ENCODE measurements at regions not wholly inside any gene's neighbourhood (a gene's known extent, or its start where the extent isn't known, plus 50 kb on each side); places are given as distances from the start of the nearest gene placed in this dataset.

DNA sequence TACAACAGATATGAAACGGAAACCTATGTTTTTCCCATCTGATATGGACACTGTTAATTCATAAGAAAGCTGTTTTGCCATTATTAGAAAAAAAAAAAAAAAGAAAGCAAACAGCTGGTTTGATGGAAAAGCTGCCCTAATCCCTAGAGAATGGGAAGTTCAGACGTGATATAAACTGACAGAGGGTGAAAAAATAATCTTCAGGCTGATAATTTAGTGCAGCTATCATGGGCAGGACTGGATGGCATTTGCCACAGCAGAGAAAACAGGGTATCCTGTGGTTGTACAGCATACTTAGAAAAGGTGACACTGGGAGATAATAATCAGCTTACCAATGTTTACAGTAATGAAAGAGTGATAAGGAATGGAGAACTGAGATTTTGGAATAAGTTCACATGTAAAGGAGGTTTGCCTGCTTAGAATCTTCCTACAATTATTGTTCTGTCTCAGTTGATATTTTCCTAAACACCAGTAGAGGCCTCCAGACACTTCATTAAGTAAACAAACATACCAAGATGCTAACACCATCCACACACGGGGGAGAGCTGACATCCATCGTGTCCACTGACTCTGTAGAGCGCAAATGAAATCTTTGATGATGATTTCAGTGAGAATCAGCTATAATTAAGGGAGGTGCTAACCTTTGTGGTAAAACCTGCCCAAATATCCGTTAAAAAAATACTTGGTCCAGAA, 211.6 kb upstream of the MMADHC start:
- TF ChIP-seq, protein P1, sequence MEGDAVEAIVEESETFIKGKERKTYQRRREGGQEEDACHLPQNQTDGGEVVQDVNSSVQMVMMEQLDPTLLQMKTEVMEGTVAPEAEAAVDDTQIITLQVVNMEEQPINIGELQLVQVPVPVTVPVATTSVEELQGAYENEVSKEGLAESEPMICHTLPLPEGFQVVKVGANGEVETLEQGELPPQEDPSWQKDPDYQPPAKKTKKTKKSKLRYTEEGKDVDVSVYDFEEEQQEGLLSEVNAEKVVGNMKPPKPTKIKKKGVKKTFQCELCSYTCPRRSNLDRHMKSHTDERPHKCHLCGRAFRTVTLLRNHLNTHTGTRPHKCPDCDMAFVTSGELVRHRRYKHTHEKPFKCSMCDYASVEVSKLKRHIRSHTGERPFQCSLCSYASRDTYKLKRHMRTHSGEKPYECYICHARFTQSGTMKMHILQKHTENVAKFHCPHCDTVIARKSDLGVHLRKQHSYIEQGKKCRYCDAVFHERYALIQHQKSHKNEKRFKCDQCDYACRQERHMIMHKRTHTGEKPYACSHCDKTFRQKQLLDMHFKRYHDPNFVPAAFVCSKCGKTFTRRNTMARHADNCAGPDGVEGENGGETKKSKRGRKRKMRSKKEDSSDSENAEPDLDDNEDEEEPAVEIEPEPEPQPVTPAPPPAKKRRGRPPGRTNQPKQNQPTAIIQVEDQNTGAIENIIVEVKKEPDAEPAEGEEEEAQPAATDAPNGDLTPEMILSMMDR (IDR thresholded peaks at IDR 0.05; ENCODE audit: extremely low read depth, insufficient read depth, missing control alignments) = no peak
- in situ Hi-C loops (cut with MboI; ENCODE audit: low pct_unique_long_range_greater_than_20kb, low sequenced_read_pairs, unreplicated experiment) = no loop called here
- peak; percentile 3 for DNase-seq (ENCODE audit: low spot score)

DNA sequence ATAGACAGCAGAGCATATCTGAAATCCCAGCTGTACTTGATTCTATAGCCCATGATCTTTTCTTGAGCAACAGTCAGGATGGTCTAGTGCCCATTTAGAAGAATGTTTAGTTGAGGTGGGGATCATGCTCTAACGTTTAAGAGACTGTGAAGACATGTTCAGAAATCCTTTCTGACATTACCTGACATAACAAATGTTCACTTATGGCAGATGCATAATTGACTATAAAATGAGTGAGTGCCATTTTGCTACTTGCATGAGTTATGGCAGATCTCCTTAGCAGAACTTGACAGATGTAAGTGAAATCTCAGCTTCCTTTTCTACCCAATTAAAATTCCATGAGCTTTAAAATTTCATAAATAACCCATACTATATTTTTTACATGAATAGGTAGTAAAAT, 209.5 kb upstream of the MMADHC start:
- in situ Hi-C loops (cut with MboI; ENCODE audit: low pct_unique_long_range_greater_than_20kb, low sequenced_read_pairs, unreplicated experiment) = no loop called here
- TF ChIP-seq, protein P1 (IDR thresholded peaks at IDR 0.05; ENCODE audit: extremely low read depth, insufficient read depth, missing control alignments) = no peak
- no peak for DNase-seq (ENCODE audit: low spot score)

DNA sequence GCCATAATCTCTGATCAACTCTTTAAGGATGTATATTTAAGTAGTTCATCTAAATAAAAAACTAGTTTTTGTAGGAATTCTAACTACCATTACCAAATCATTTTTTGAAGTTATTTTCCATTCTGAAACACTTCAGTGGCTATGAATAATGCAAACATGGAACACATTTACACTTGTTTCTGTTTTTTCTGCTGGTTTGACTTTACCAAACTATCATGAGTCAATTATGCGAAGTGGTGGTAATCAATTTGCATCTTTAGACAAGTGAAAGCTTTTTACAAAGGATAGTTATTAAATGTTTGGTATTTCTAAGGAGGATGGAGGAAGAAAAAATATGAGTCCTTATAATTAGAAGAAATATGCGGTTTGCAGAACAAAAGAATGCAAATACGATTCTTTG, 202.0 kb upstream of the MMADHC start:
- DNase-seq (ENCODE audit: low spot score) = no peak
- in situ Hi-C loops (cut with MboI; ENCODE audit: low pct_unique_long_range_greater_than_20kb, low sequenced_read_pairs, unreplicated experiment) = no loop called here
- TF ChIP-seq, protein P1 (IDR thresholded peaks at IDR 0.05; ENCODE audit: extremely low read depth, insufficient read depth, missing control alignments) = no peak

DNA sequence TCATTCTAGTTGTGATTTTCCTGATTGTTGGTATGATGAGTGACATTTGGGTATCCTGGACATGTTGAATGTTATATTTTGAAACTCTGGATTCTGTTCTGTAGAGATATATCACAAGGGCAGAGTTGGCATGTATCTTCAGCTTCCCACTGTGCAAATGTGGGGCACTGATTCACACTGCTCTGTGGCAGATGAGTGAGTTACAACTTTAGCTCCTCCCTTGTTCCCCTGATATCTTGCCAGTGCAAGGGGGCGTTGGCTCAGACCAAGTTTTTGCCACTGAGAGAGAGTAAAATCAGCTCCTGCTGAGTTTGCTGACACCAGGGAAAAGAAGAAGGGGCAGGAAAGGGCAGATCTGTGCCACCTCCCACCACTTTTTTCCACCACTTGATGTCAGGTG, 199.6 kb upstream of the MMADHC start:
- no peak for DNase-seq (ENCODE audit: low spot score)
- TF ChIP-seq, protein P1 (IDR thresholded peaks at IDR 0.05; ENCODE audit: extremely low read depth, insufficient read depth, missing control alignments) = no peak
- in situ Hi-C loops (cut with MboI; ENCODE audit: low pct_unique_long_range_greater_than_20kb, low sequenced_read_pairs, unreplicated experiment) = no loop called here

DNA sequence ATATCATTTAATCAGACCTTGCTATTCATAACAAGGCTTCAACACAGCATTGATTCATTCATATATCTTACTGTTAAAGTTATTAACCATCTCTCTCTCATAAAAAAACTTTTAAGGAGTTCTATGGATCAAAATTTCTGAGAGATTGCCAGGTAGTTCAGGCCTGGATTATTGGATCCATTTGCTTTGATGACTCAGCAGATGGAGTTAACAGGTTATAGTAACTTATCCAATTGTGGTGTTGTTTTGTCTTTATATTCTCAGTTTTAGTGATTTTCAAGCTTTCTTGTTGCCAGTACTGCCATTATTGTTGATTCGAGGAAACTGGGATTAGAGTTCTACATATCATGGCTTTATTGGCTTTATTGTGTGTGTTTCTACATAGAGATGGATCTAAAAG, 195.7 kb upstream of the MMADHC start:
- TF ChIP-seq, protein P1 (IDR thresholded peaks at IDR 0.05; ENCODE audit: extremely low read depth, insufficient read depth, missing control alignments) = no peak
- no peak for DNase-seq (ENCODE audit: low spot score)
- in situ Hi-C loops (cut with MboI; ENCODE audit: low pct_unique_long_range_greater_than_20kb, low sequenced_read_pairs, unreplicated experiment) = no loop called here

DNA sequence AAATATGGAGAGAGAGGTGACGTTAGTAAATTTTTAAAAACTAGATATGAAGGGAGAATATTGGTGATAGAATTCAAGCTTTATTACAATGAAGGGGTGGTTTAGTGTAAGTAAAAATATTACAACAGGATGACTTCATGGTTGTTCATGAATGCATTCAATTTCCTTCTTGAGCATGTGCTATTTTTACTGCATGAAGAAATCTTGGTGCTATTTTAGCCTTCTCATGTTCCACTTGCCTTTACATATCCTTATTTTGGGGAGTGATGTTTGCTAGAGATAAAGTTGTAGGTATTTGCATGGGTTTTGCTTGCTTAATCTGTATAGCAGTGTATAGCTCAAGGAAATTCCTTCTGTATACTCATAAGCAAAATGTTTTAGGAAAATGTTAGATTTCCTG, 195.0 kb upstream of the MMADHC start:
- TF ChIP-seq, protein P1 (IDR thresholded peaks at IDR 0.05; ENCODE audit: extremely low read depth, insufficient read depth, missing control alignments) = no peak
- in situ Hi-C loops (cut with MboI; ENCODE audit: low pct_unique_long_range_greater_than_20kb, low sequenced_read_pairs, unreplicated experiment) = no loop called here

More for the DNA sequence above, 195.0 kb upstream of the MMADHC start:
- no peak for DNase-seq (ENCODE audit: low spot score)

Data from GM13977 (cell line).